Hepatocyte (in vitro differentiated cells): ENCODE measurements at regions not wholly inside any gene's neighbourhood (a gene's known extent, or its start where the extent isn't known, plus 50 kb on each side); places are given as distances from the start of the nearest gene placed in this dataset.

Experiments used
- DNase-seq: peaks from one replicate; pipeline ENCODE4 v3.0.0-alpha.2; 2016; ENCODE audit warnings: low spot score
- H2AFZ ChIP-seq: fragments of 200-600 bp; sonication (generic); 2 replicates; pipeline ENCODE4 v1.6.0; 2016; ENCODE audit warnings: antibody characterized with exemption, mild to moderate bottlenecking
- H3K27ac ChIP-seq: fragments of 200-600 bp; sonication (generic); 2 replicates; pipeline ENCODE4 v1.5.1; 2016; ENCODE audit warnings: mild to moderate bottlenecking
- H3K27me3 ChIP-seq: fragments of 200-600 bp; sonication (generic); 2 replicates; pipeline ENCODE4 v1.6.1; 2016
- H3K36me3 ChIP-seq: fragments of 200-600 bp; sonication (generic); replicated peaks from 2 replicates; pipeline ENCODE4 v1.5.1; 2016; ENCODE audit warnings: low read depth; ENCODE audit not compliant: insufficient read depth
- H3K4me1 ChIP-seq: fragments of 200-600 bp; sonication (generic); 2 replicates; pipeline ENCODE4 v1.5.1; 2016; ENCODE audit warnings: mild to moderate bottlenecking, moderate library complexity; ENCODE audit not compliant: insufficient read depth
- H3K4me2 ChIP-seq: fragments of 200-600 bp; sonication (generic); 2 replicates; pipeline ENCODE4 v1.6.0; 2016
- H3K4me3 ChIP-seq: fragments of 200-600 bp; sonication (generic); 2 replicates; pipeline ENCODE4 v1.5.1; 2016; ENCODE audit warnings: mild to moderate bottlenecking
- H3K79me2 ChIP-seq: fragments of 200-600 bp; sonication (generic); 2 replicates; pipeline ENCODE4 v1.6.0; 2017; ENCODE audit warnings: mild to moderate bottlenecking
- H3K9me2 ChIP-seq: fragments of 200-600 bp; sonication (generic); replicated peaks from 2 replicates; pipeline ENCODE4 v1.6.0; 2017; ENCODE audit warnings: mild to moderate bottlenecking; ENCODE audit not compliant: insufficient read depth
- H3K9me3 ChIP-seq: fragments of 200-600 bp; sonication (generic); 2 replicates; pipeline ENCODE4 v1.5.1; 2016; ENCODE audit warnings: low read depth, mild to moderate bottlenecking
- H4K20me1 ChIP-seq: fragments of 200-600 bp; sonication (generic); 2 replicates; pipeline ENCODE4 v1.6.0; 2016; ENCODE audit warnings: mild to moderate bottlenecking; ENCODE audit not compliant: insufficient read depth, poor library complexity, severe bottlenecking
- EZH2 ChIP-seq: fragments of 200-600 bp; sonication (generic); IDR thresholded peaks from 2 replicates; pipeline ENCODE4 v1.6.1; 2016; ENCODE audit warnings: antibody characterized with exemption, mild to moderate bottlenecking, borderline replicate concordance
- EZH2phosphoT487 ChIP-seq: fragments of 200-600 bp; sonication (generic); IDR thresholded peaks from one replicate; pipeline ENCODE4 v1.6.1; 2018; ENCODE audit warnings: antibody characterized with exemption, mild to moderate bottlenecking, low read depth, moderate library complexity; ENCODE audit not compliant: unreplicated experiment, severe bottlenecking
- WGBS: methylation state at CpG from one replicate; pipeline ENCODE4 v1.1.6; 2016; ENCODE audit warnings: low lambda C conversion rate; ENCODE audit errors: missing lambda C conversion rate; 5-methylcytosine and 5-hydroxymethylcytosine counted together
- TF ChIP-seq, protein P1 (sequence below): fragments of 200-600 bp; sonication (generic); IDR thresholded peaks from 2 replicates; pipeline ENCODE4 v1.5.1; 2016; ENCODE audit warnings: antibody characterized with exemption, mild to moderate bottlenecking; ENCODE audit not compliant: poor library complexity

DNA sequence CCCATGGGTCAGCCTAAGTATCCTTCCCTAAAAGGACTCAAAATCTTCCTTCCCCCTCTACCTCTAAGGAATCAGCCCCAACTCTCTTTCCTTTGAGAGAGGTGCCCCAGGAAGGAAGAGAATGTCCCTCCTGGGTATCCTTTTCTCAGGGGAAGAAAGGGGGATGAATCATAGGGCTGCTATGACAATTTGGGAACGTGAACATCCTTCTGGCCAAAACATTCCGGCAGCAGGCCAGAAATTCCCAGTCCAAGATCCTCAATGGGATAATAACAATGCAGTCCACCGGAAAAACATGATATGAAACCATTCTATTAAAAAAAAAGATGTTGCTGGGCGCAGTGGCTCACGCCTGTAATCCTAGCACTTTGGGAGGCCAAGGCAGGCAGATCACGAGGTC is 50.8 kb upstream of the CACNA2D3 start:
- peaks cover 3% of the 10 kb centered on the region for H3K27me3 ChIP-seq
- 93% methylated on average over 6 of the region's 6 CpGs for WGBS
- TF ChIP-seq EZH2phosphoT487 (no peak), EZH2 (no peak)
- TF ChIP-seq, protein P1, sequence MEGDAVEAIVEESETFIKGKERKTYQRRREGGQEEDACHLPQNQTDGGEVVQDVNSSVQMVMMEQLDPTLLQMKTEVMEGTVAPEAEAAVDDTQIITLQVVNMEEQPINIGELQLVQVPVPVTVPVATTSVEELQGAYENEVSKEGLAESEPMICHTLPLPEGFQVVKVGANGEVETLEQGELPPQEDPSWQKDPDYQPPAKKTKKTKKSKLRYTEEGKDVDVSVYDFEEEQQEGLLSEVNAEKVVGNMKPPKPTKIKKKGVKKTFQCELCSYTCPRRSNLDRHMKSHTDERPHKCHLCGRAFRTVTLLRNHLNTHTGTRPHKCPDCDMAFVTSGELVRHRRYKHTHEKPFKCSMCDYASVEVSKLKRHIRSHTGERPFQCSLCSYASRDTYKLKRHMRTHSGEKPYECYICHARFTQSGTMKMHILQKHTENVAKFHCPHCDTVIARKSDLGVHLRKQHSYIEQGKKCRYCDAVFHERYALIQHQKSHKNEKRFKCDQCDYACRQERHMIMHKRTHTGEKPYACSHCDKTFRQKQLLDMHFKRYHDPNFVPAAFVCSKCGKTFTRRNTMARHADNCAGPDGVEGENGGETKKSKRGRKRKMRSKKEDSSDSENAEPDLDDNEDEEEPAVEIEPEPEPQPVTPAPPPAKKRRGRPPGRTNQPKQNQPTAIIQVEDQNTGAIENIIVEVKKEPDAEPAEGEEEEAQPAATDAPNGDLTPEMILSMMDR = no peak

DNA sequence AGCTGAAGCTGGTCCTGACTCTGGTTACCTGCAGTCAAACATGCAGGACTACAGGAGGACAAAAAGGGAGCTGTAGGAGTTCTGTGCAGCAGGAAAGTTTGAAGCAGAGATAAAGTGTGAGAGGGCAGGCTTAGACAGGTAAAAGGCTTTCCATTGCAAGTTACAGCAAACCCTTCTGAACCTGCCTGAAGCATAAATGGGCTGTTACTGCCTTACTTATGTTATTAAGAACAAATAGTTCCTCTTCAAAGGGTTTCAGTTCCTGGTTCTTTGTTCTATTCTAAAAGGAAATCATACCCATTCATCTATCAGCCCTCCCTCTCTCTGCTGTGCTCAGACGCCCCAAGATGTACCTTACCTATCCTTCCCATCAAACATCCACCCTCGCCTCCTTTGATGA is 52.4 kb upstream of the CACNA2D3 start:
- 90% methylated on average over 2 of the region's 2 CpGs for WGBS
- H3K4me2 ChIP-seq = no peak overlapping the region

More for the DNA sequence above, 50.8 kb upstream of the CACNA2D3 start:
- Histone ChIP-seq H3K4me3 (no peak overlapping the region), H3K4me1 (no peaks in the 10 kb centered on the region), H4K20me1 (no peaks in the 10 kb centered on the region), H3K9me3 (no peaks in the 10 kb centered on the region), H3K4me2 (no peak overlapping the region), H3K36me3 (no peaks in the 10 kb centered on the region), H2AFZ (no peak overlapping the region), H3K79me2 (no peaks in the 10 kb centered on the region), H3K27ac (no peak overlapping the region), H3K9me2 (no peaks in the 10 kb centered on the region)
- no peak for DNase-seq

GRCh38 chr3:54067055-54067698 is 55.2 kb upstream of the CACNA2D3 start:
- DNase-seq = no peak
- H3K27ac ChIP-seq = no peak overlapping the region
- no peak overlapping the region for H3K4me3 ChIP-seq
- no peaks in the 10 kb centered on the region for H3K9me3 ChIP-seq
- no peaks in the 10 kb centered on the region for H3K36me3 ChIP-seq
- TF ChIP-seq EZH2 (no peak), EZH2phosphoT487 (no peak)
- TF ChIP-seq, protein P1 = no peak
- no peaks in the 10 kb centered on the region for H3K4me1 ChIP-seq
- H3K79me2 ChIP-seq = no peaks in the 10 kb centered on the region
- H3K9me2 ChIP-seq = no peaks in the 10 kb centered on the region
- no peak overlapping the region for H3K4me2 ChIP-seq
- peaks cover 4% of the 10 kb centered on the region for H3K27me3 ChIP-seq
- no peaks in the 10 kb centered on the region for H4K20me1 ChIP-seq
- WGBS = 57% methylated on average over 8 of the region's 8 CpGs
- H2AFZ ChIP-seq = no peak overlapping the region

More for the DNA sequence above, 52.4 kb upstream of the CACNA2D3 start:
- Histone ChIP-seq H3K4me1 (no peaks in the 10 kb centered on the region), H3K9me2 (no peaks in the 10 kb centered on the region), H2AFZ (no peak overlapping the region), H3K27ac (no peak overlapping the region), H3K9me3 (no peaks in the 10 kb centered on the region), H3K79me2 (no peaks in the 10 kb centered on the region), H3K4me3 (no peak overlapping the region), H4K20me1 (no peaks in the 10 kb centered on the region), H3K36me3 (no peaks in the 10 kb centered on the region), H3K27me3 (peaks cover 3% of the 10 kb centered on the region)
- no peak for DNase-seq
- TF ChIP-seq, protein P1 = no peak
- no peak for TF ChIP-seq EZH2phosphoT487
